ENCODE measurements at regions not wholly inside any gene's neighbourhood (a gene's known extent, or its start where the extent isn't known, plus 50 kb on each side); places are given as distances from the start of the nearest gene placed in this dataset.

- Histone ChIP-seq H3K9me3 (ENCODE audit: insufficient read depth in 2 of 2, low read depth in 1 of 2, low read length in 1 of 2) (no peaks in the 10 kb centered on the region), H4K5ac (ENCODE audit: insufficient read length, low read depth, low read length) (no peak overlapping the region), H3K23ac (ENCODE audit: insufficient read length) (no peak overlapping the region), H3K9ac (replicated peaks in 1 of 4; ENCODE audit: extremely low read depth in 1 of 4, low read depth in 3 of 4, low read length in 3 of 4) (no peak overlapping the region), H2BK15ac (ENCODE audit: low read length) (no peak overlapping the region), H3K27me3 (replicated peaks in 1 of 4; ENCODE audit: control insufficient read depth in 3 of 4, extremely low read depth in 1 of 4, insufficient read depth in 3 of 4, low read length in 3 of 4) (no peaks in the 10 kb centered on the region), H4K20me1 (replicated peaks in 1 of 2; ENCODE audit: control insufficient read depth in 1 of 2, insufficient read depth in 2 of 2, low read length in 2 of 2) (no peaks in the 10 kb centered on the region), H2BK120ac (replicated peaks; ENCODE audit: low read depth, low read length) (no peak overlapping the region), H3K56ac (replicated peaks; ENCODE audit: insufficient read length, low read depth, low read length) (no peak overlapping the region), H3K4me2 (ENCODE audit: insufficient read depth in 1 of 2, low read depth in 2 of 2, low read length in 2 of 2) (no peak overlapping the region), H3K4me1 (replicated peaks in 1 of 4; ENCODE audit: control insufficient read depth in 3 of 4, insufficient read depth in 4 of 4, low read length in 3 of 4) (0 out of 7 replicates have a peak, but pooled peaks cover 0 to 2% (median 0%) of the 10 kb centered on the region in 4 experiments), H3K14ac (ENCODE audit: insufficient read length) (no peak overlapping the region), H3K4me3 (ENCODE audit: extremely low read depth in 1 of 4, insufficient read depth in 2 of 4, low read depth in 3 of 4, low read length in 4 of 4) (no peak overlapping the region), H2BK20ac (ENCODE audit: low read length) (no peak overlapping the region), H2BK5ac (ENCODE audit: low read depth, low read length) (no peak overlapping the region), H3K36me3 (ENCODE audit: control insufficient read depth in 2 of 4, insufficient read depth in 4 of 4, low read length in 3 of 4) (no peaks in the 10 kb centered on the region), H2AK5ac (ENCODE audit: low read depth, low read length) (no peak overlapping the region), H3K4ac (replicated peaks; ENCODE audit: insufficient read length, low read depth, low read length) (no peak overlapping the region), H3K18ac (ENCODE audit: extremely low read depth, low read length) (no peak overlapping the region), H4K91ac (replicated peaks; ENCODE audit: insufficient read length, low read length) (no peak overlapping the region), H2BK12ac (ENCODE audit: low read depth, low read length) (no peak overlapping the region), H4K8ac (ENCODE audit: extremely low read depth, insufficient read depth, low read length) (no peak overlapping the region), H3K79me2 (ENCODE audit: control insufficient read depth in 1 of 2, insufficient read depth in 2 of 2, low read length in 2 of 2) (no peaks in the 10 kb centered on the region), H3K27ac (ENCODE audit: low read depth, low read length) (no peak overlapping the region), H2AFZ (ENCODE audit: low read length) (no peak overlapping the region), H3K79me1 (ENCODE audit: low read depth, low read length) (no peaks in the 10 kb centered on the region), H3K23me2 (ENCODE audit: low read depth, low read length) (no peaks in the 10 kb centered on the region)
- TF ChIP-seq CBX8 (IDR thresholded peaks at IDR 0.05; ENCODE audit: borderline replicate concordance, low read depth, low read length) (no peak), SRF (IDR thresholded peaks at IDR 0.05; ENCODE audit: low read depth, low read length) (no peak), MAX (IDR thresholded peaks at IDR 0.05) (no peak), BRCA1 (IDR thresholded peaks at IDR 0.05; ENCODE audit: low read depth, low read length) (no peak), EZH2 (IDR thresholded peaks at IDR 0.05; ENCODE audit: low read depth, low read length, severe bottlenecking) (no peak), RXRA (IDR thresholded peaks at IDR 0.05; ENCODE audit: insufficient read depth, low read depth, low read length) (no peak), BCL11A (IDR thresholded peaks at IDR 0.05; ENCODE audit: low read depth in 2 of 2, low read length in 2 of 2) (no peak)
- DNase-seq (ENCODE audit: low read depth in 1 of 2, low spot score in 2 of 2) = no peak
- POLR2A ChIA-PET (ENCODE audit: partially characterized antibody) = no interaction called here
- 92% methylated on average over 4 of the region's 4 CpGs; no CpG with 5 or more reads in 1 of the 2 experiments for WGBS, 2 experiments (ENCODE audit: extremely low coverage in 1 of 2, insufficient coverage in 1 of 2, insufficient read length in 1 of 2, insufficient replicate concordance in 2 of 2, low coverage in 1 of 2, low lambda C conversion rate in 2 of 2, missing lambda C conversion rate in 1 of 2)
- FAIRE-seq = no peak
- CTCF ChIA-PET (ENCODE audit: partially characterized antibody) = no interaction called here
These were observed 89.3 kb upstream of the IGSF10 start for GRCh38 chr3:151550025-151550618.
